ENCODE measurements at regions not wholly inside any gene's neighbourhood (a gene's known extent, or its start where the extent isn't known, plus 50 kb on each side); places are given as distances from the start of the nearest gene placed in this dataset.

- ATAC-seq (ENCODE audit: low FRiP score in 2 of 2) (no peak), DNase-seq (no peak)
- no peak overlapping the region for H3K4me3 ChIP-seq
- TF ChIP-seq CTCF (IDR thresholded peaks at IDR 0.05) (no peak), POLR2AphosphoS5 (IDR thresholded peaks at IDR 0.05) (no peak), EP300 (IDR thresholded peaks at IDR 0.05) (no peak), POLR2A (IDR thresholded peaks at IDR 0.05) (no peak)
- no peaks in the 10 kb centered on the region for H3K9me3 ChIP-seq
- H3K4me1 ChIP-seq: no peaks in the 10 kb centered on the region
- H3K36me3 ChIP-seq: no peaks in the 10 kb centered on the region
- no peaks in the 10 kb centered on the region for H3K27me3 ChIP-seq
- H3K27ac ChIP-seq: no peak overlapping the region
- 83 to 88% methylated on average over 1 of the region's 1 CpG for WGBS, 2 donors
Observed at GRCh38 chr1:96544831-96545221, 176.8 kb upstream of the PTBP2 start.

GRCh38 chr1:96545935-96546656 is 175.5 kb upstream of the PTBP2 start:
- H3K36me3 ChIP-seq: no peaks in the 10 kb centered on the region
- no peak overlapping the region for H3K4me3 ChIP-seq
- no peak for TF ChIP-seq EP300 (IDR thresholded peaks at IDR 0.05)
- no peaks in the 10 kb centered on the region for H3K9me3 ChIP-seq
- DNase-seq (no peak), ATAC-seq (ENCODE audit: low FRiP score in 2 of 2) (no peak)
- no peak overlapping the region for H3K27ac ChIP-seq
- H3K4me1 ChIP-seq: no peaks in the 10 kb centered on the region
- no peaks in the 10 kb centered on the region for H3K27me3 ChIP-seq
- WGBS, 2 donors: 81 to 87% methylated on average over 4 of the region's 4 CpGs

GRCh38 chr1:96550061-96550460 is 171.5 kb upstream of the PTBP2 start:
- Histone ChIP-seq H3K36me3 (no peaks in the 10 kb centered on the region), H3K4me3 (no peak overlapping the region), H3K27me3 (no peaks in the 10 kb centered on the region), H3K27ac (no peak overlapping the region), H3K9me3 (no peaks in the 10 kb centered on the region), H3K4me1 (no peaks in the 10 kb centered on the region)
- ATAC-seq (ENCODE audit: low FRiP score in 2 of 2) (no peak), DNase-seq (no peak)
- TF ChIP-seq EP300 (IDR thresholded peaks at IDR 0.05): no peak
- no peak for TF ChIP-seq POLR2AphosphoS5 (IDR thresholded peaks at IDR 0.05)
- TF ChIP-seq POLR2A (IDR thresholded peaks at IDR 0.05): no peak
- TF ChIP-seq CTCF (IDR thresholded peaks at IDR 0.05): no peak

- H3K4me3 ChIP-seq: no peak overlapping the region
- no peak for TF ChIP-seq CTCF (IDR thresholded peaks at IDR 0.05)
- no peak for TF ChIP-seq POLR2AphosphoS5 (IDR thresholded peaks at IDR 0.05)
- TF ChIP-seq POLR2A (IDR thresholded peaks at IDR 0.05): no peak
- TF ChIP-seq EP300 (IDR thresholded peaks at IDR 0.05): no peak
- no peaks in the 10 kb centered on the region for H3K9me3 ChIP-seq
- H3K27me3 ChIP-seq: no peaks in the 10 kb centered on the region
- no peaks in the 10 kb centered on the region for H3K4me1 ChIP-seq
- DNase-seq: no peak
- H3K27ac ChIP-seq: no peak overlapping the region
- ATAC-seq (ENCODE audit: low FRiP score in 2 of 2): no peak
- H3K36me3 ChIP-seq: no peaks in the 10 kb centered on the region
Observed at GRCh38 chr1:96552451-96552850, 169.1 kb upstream of the PTBP2 start.

GRCh38 chr1:96553811-96554210 is 167.8 kb upstream of the PTBP2 start:
- no peaks in the 10 kb centered on the region for H3K9me3 ChIP-seq
- WGBS, 2 donors: 83 to 90% methylated on average over 1 of the region's 1 CpG
- no peaks in the 10 kb centered on the region for H3K4me1 ChIP-seq
- H3K36me3 ChIP-seq: no peaks in the 10 kb centered on the region
- TF ChIP-seq CTCF (IDR thresholded peaks at IDR 0.05): no peak
- TF ChIP-seq POLR2AphosphoS5 (IDR thresholded peaks at IDR 0.05): no peak
- no peak for TF ChIP-seq POLR2A (IDR thresholded peaks at IDR 0.05)
- no peak for TF ChIP-seq EP300 (IDR thresholded peaks at IDR 0.05)
- H3K27ac ChIP-seq: no peak overlapping the region
- no peaks in the 10 kb centered on the region for H3K27me3 ChIP-seq
- ATAC-seq (ENCODE audit: low FRiP score in 2 of 2) (peak in 1 of 2 donors; percentile 29), DNase-seq (no peak)
- no peak overlapping the region for H3K4me3 ChIP-seq

All from upper lobe of left lung (tissue), 6 donors.